Transverse colon (tissue), 3 donors: ENCODE measurements at regions not wholly inside any gene's neighbourhood (a gene's known extent, or its start where the extent isn't known, plus 50 kb on each side); places are given as distances from the start of the nearest gene placed in this dataset.

Experiments
- EP300 ChIP-seq: sonication (generic); formaldehyde crosslinking; IDR thresholded peaks from one replicate; pipeline ENCODE4 v1.6.1; 2017; ENCODE audit warnings: antibody characterized with exemption, low read depth
- POLR2A ChIP-seq: fragments of 450-650 bp; IDR thresholded peaks from one replicate; pipeline ENCODE4 v1.6.1; 2016; ENCODE audit warnings: antibody characterized with exemption, mild to moderate bottlenecking, moderate library complexity
- TF ChIP-seq, protein P1 (sequence below), 5 experiments: fragments of 200-600 bp in 3 of 5; fragments of 450-650 bp in 2 of 5; sonication (generic) in 3 of 5; IDR thresholded peaks; 1 replicate in 2 of 5; 2 replicates in 3 of 5; pipeline ENCODE4 v1.5.1; 2016 to 2017; ENCODE audit warnings: antibody characterized with exemption in 5 of 5, inconsistent platforms in 3 of 5, mild to moderate bottlenecking in 2 of 5, moderate library complexity in 1 of 5

DNA sequence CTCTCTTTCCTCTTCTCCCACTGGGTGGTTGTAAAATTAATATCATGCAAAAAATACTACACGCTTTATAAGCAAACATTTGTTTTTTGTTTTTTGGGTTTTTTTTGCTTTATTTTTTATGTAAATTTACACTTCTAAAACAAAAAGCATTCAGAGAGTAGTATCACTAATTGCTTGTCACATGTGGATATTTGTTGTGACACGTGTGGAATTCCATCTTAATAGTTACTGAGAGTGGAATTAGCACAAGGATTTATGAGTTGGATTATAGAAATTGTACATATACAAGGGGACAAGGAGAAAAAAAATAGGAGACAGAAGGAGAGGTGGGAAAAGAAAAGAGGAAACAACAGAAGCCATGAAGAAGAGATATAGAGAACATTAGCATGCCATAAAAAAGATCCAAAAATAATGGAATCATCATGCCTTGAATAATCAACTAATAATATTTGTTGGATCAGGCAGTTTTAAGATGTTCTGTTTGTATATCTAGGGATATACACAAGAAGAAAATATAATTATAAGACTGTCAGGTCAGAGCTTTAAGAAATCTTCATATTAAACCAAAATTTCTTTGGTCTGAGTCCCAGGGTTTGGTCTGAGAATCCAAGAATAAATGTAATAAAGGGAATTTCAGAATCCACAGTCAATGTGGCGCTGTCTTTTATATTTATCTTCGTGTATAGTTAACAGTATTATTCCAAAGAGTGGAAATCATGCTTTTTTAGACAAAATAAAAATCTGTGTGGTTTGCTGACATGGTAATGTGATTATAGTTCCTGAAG lies 98.5 kb upstream of the INTU start:
- no peak for TF ChIP-seq EP300
- TF ChIP-seq, protein P1, sequence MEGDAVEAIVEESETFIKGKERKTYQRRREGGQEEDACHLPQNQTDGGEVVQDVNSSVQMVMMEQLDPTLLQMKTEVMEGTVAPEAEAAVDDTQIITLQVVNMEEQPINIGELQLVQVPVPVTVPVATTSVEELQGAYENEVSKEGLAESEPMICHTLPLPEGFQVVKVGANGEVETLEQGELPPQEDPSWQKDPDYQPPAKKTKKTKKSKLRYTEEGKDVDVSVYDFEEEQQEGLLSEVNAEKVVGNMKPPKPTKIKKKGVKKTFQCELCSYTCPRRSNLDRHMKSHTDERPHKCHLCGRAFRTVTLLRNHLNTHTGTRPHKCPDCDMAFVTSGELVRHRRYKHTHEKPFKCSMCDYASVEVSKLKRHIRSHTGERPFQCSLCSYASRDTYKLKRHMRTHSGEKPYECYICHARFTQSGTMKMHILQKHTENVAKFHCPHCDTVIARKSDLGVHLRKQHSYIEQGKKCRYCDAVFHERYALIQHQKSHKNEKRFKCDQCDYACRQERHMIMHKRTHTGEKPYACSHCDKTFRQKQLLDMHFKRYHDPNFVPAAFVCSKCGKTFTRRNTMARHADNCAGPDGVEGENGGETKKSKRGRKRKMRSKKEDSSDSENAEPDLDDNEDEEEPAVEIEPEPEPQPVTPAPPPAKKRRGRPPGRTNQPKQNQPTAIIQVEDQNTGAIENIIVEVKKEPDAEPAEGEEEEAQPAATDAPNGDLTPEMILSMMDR (IDR thresholded peaks at IDR 0.05), result no peak
- TF ChIP-seq POLR2A, result no peak
